Breast epithelium (tissue), 4 donors: ENCODE measurements at regions not wholly inside any gene's neighbourhood (a gene's known extent, or its start where the extent isn't known, plus 50 kb on each side); places are given as distances from the start of the nearest gene placed in this dataset.

Source experiments
- DNase-seq, 2 donors: peaks; one replicate each; pipeline ENCODE4 v3.0.0-alpha.2; 2019; ENCODE audit warnings: low spot score in 2 of 2
- H3K27ac ChIP-seq, 2 donors: fragments of 200-600 bp; sonication (generic) in 1 of 2; one replicate each; pipeline ENCODE4 v1.5.1; 2016 to 2019; ENCODE audit warnings: mild to moderate bottlenecking in 1 of 2
- H3K27me3 ChIP-seq, 2 donors: fragments of 200-600 bp; sonication (generic) in 1 of 2; one replicate each; pipeline versions ENCODE4 v1.5.1 to v1.6.0; 2017 to 2019; ENCODE audit warnings: control low read depth in 1 of 2, mild to moderate bottlenecking in 1 of 2
- H3K36me3 ChIP-seq: fragments of 200-600 bp; one replicate; pipeline ENCODE4 v1.5.1; 2019
- H3K4me1 ChIP-seq, 2 donors: fragments of 200-600 bp; sonication (generic); one replicate each; pipeline ENCODE4 v1.5.1; 2016 to 2019; ENCODE audit warnings: control low read depth in 1 of 2
- H3K4me3 ChIP-seq, 3 donors: fragments of 200-600 bp; sonication (generic); 1 replicate in 2 of 3; 2 replicates in 1 of 3; pipeline ENCODE4 v1.5.1; 2016 to 2019; ENCODE audit warnings: mild to moderate bottlenecking in 3 of 3, moderate library complexity in 2 of 3
- H3K9me3 ChIP-seq, 2 donors: fragments of 200-600 bp; sonication (generic) in 1 of 2; one replicate each; pipeline ENCODE4 v1.5.1; 2016 to 2019; ENCODE audit warnings: control low read depth in 1 of 2
- CTCF ChIP-seq, 3 donors: fragments of 450-650 bp; IDR thresholded peaks; one replicate each; pipeline ENCODE4 v1.5.1; 2016 to 2017; ENCODE audit warnings: antibody characterized with exemption in 3 of 3, mild to moderate bottlenecking in 3 of 3, moderate library complexity in 3 of 3
- POLR2A ChIP-seq: fragments of 450-650 bp; IDR thresholded peaks from one replicate; pipeline ENCODE4 v1.6.1; 2016; ENCODE audit warnings: antibody characterized with exemption, mild to moderate bottlenecking, moderate library complexity
- POLR2AphosphoS5 ChIP-seq, 3 donors: sonication (generic); formaldehyde crosslinking; IDR thresholded peaks; one replicate each; pipeline ENCODE4 v1.6.1; 2017; ENCODE audit warnings: antibody characterized with exemption in 3 of 3
- intact Hi-C: fragments of 100-400 bp; cut with DNase I; formaldehyde crosslinking; loops from one replicate; pipeline ENCODE4 v1.15.1; 2023; ENCODE audit warnings: low total_unique reads

- H3K4me1 ChIP-seq: no peaks in the 10 kb centered on the region
- intact Hi-C loops: no loop called here
- DNase-seq: no peak
- H3K27ac ChIP-seq: no peak overlapping the region
- no peaks in the 10 kb centered on the region for H3K9me3 ChIP-seq
- TF ChIP-seq CTCF (IDR thresholded peaks at IDR 0.05) (no peak), POLR2A (no peak), POLR2AphosphoS5 (IDR thresholded peaks at IDR 0.05) (no peak)
- H3K27me3 ChIP-seq: peaks cover 0 to 15% of the 10 kb centered on the region in 2 donors
- H3K4me3 ChIP-seq: no peak overlapping the region
- no peaks in the 10 kb centered on the region for H3K36me3 ChIP-seq
Measured at GRCh38 chr10:120746001-120746777, 105.0 kb upstream of the WDR11 start.

GRCh38 chr10:120748519-120748918, 102.6 kb upstream of the WDR11 start:
- TF ChIP-seq POLR2AphosphoS5 (IDR thresholded peaks at IDR 0.05) (no peak), CTCF (IDR thresholded peaks at IDR 0.05) (no peak), POLR2A (no peak)
- intact Hi-C loops: no loop called here
- H3K27ac ChIP-seq: no peak overlapping the region
- H3K4me3 ChIP-seq: no peak overlapping the region
- no peaks in the 10 kb centered on the region for H3K9me3 ChIP-seq
- no peak for DNase-seq
- no peaks in the 10 kb centered on the region for H3K36me3 ChIP-seq
- H3K27me3 ChIP-seq: peaks cover 0 to 15% of the 10 kb centered on the region in 2 donors
- no peaks in the 10 kb centered on the region for H3K4me1 ChIP-seq

- intact Hi-C loops: no loop called here
- Histone ChIP-seq H3K36me3 (no peaks in the 10 kb centered on the region), H3K27ac (no peak overlapping the region), H3K4me1 (no peaks in the 10 kb centered on the region), H3K9me3 (no peaks in the 10 kb centered on the region), H3K4me3 (no peak overlapping the region), H3K27me3 (peaks cover 0 to 13% of the 10 kb centered on the region in 2 donors)
- DNase-seq: no peak
- no peak for TF ChIP-seq POLR2AphosphoS5 (IDR thresholded peaks at IDR 0.05)
- TF ChIP-seq CTCF (IDR thresholded peaks at IDR 0.05): no peak
- no peak for TF ChIP-seq POLR2A
Measured at GRCh38 chr10:120749072-120749471, 102.1 kb upstream of the WDR11 start.

GRCh38 chr10:120749856-120750566, 101.2 kb upstream of the WDR11 start:
- H3K27ac ChIP-seq: no peak overlapping the region
- intact Hi-C loops: no loop called here
- H3K4me3 ChIP-seq: no peak overlapping the region
- H3K9me3 ChIP-seq: no peaks in the 10 kb centered on the region
- no peak for DNase-seq
- peaks cover 0 to 11% of the 10 kb centered on the region in 2 donors for H3K27me3 ChIP-seq
- H3K36me3 ChIP-seq: no peaks in the 10 kb centered on the region
- no peaks in the 10 kb centered on the region for H3K4me1 ChIP-seq
- TF ChIP-seq POLR2AphosphoS5 (IDR thresholded peaks at IDR 0.05) (no peak), POLR2A (no peak), CTCF (IDR thresholded peaks at IDR 0.05) (no peak)

DNA sequence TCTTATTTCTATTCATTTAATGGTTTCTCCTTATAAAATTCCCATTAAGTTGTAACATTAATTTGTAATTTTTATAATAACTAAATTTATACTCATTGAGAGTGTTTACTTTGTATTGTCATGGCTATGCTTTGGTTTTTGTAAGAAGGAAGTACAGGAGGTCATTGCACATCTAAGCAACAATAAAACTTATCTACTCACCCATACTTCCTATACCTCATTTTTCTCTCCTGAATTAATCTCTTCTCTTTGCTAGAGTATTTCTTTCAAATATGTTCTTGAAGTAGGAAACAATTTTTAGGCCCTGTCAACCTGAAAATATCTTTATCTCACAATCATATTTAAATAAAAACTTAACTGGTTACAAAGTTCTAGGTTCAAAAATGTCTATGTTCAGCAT, 95.4 kb upstream of the WDR11 start:
- no peak for DNase-seq
- Histone ChIP-seq H3K27ac (no peak overlapping the region), H3K4me1 (no peaks in the 10 kb centered on the region), H3K27me3 (no peaks in the 10 kb centered on the region), H3K9me3 (no peaks in the 10 kb centered on the region), H3K36me3 (no peaks in the 10 kb centered on the region), H3K4me3 (no peak overlapping the region)
- TF ChIP-seq POLR2AphosphoS5 (IDR thresholded peaks at IDR 0.05) (no peak), CTCF (IDR thresholded peaks at IDR 0.05) (no peak), POLR2A (no peak)
- intact Hi-C loops: no loop called here
